ENCODE measurements at regions not wholly inside any gene's neighbourhood (a gene's known extent, or its start where the extent isn't known, plus 50 kb on each side); places are given as distances from the start of the nearest gene placed in this dataset.

DNA sequence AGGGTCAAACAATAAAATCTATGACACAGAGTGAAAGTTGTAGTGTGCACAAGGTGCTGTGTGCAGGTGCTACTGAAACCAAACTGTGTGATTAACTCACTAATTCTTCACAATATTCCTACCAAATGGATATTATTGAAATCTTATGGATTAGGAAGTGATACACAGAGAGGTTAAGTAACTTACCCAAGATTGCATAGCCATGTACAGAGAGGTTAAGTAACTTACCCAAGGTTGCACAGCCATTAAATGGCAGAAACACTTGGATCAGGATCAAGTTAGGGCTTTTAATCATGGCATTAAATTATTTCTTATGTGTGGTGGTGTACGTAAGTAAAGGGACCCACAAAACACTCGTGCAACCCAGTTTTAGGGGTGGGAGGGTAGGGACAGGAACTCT lies 771.4 kb downstream of the AACS start:
- no peaks in the 10 kb centered on the region for H3K27me3 ChIP-seq (ENCODE audit: insufficient read depth)
- no peak overlapping the region for H3K4me2 ChIP-seq
- no peak for DNase-seq (ENCODE audit: low spot score)
- no peak overlapping the region for H3K27ac ChIP-seq (ENCODE audit: low read depth)
- no peaks in the 10 kb centered on the region for H3K4me1 ChIP-seq (ENCODE audit: insufficient read depth)
- Mint-ChIP-seq H3K4me1 (no peaks in the 10 kb centered on the region), H3K36me3 (ENCODE audit: low read depth) (peaks cover 33% of the 10 kb centered on the region), H3K4me3 (no peak overlapping the region), H3K9me3 (peaks cover 93% of the 10 kb centered on the region), H3K27me3 (ENCODE audit: insufficient read depth, low read depth, poor library complexity) (peaks cover 4% of the 10 kb centered on the region), H3K27ac (no peak overlapping the region)
- no peak overlapping the region for H3K4me3 ChIP-seq
- ATAC-seq: no peak
- H2AFZ ChIP-seq: no peak overlapping the region
- H3F3A ChIP-seq (replicated peaks; ENCODE audit: low read depth): no peaks in the 10 kb centered on the region
- H3K36me3 ChIP-seq (ENCODE audit: insufficient read depth): peaks cover 3% of the 10 kb centered on the region; the same call in 1 of the 2 replicates
- H3K79me2 ChIP-seq (replicated peaks; ENCODE audit: insufficient read depth): no peaks in the 10 kb centered on the region
- H3K9me2 ChIP-seq (ENCODE audit: insufficient read depth): no peaks in the 10 kb centered on the region
- TF ChIP-seq ZNF331 (CRISPR knock-in tag; IDR thresholded peaks at IDR 0.05; ENCODE audit: low read depth) (no peak), EZH2phosphoT487 (IDR thresholded peaks at IDR 0.05; ENCODE audit: unreplicated experiment) (no peak), JUNB (IDR thresholded peaks at IDR 0.05; ENCODE audit: unreplicated experiment) (no peak), ZNF462 (CRISPR knock-in tag; IDR thresholded peaks at IDR 0.05) (no peak), EZH2 (IDR thresholded peaks at IDR 0.05; ENCODE audit: low read depth, unreplicated experiment) (no peak), NANOG (IDR thresholded peaks at IDR 0.05; ENCODE audit: borderline replicate concordance) (no peak), STAT1 (IDR thresholded peaks at IDR 0.05; ENCODE audit: unreplicated experiment) (no peak), CREB1 (CRISPR knock-in tag; IDR thresholded peaks at IDR 0.05; ENCODE audit: low read depth) (no peak), ZNF114 (CRISPR knock-in tag; IDR thresholded peaks at IDR 0.05) (no peak), POLR2AphosphoS5 (IDR thresholded peaks at IDR 0.05; ENCODE audit: low read depth) (no peak)
- TF ChIP-seq, protein P1, sequence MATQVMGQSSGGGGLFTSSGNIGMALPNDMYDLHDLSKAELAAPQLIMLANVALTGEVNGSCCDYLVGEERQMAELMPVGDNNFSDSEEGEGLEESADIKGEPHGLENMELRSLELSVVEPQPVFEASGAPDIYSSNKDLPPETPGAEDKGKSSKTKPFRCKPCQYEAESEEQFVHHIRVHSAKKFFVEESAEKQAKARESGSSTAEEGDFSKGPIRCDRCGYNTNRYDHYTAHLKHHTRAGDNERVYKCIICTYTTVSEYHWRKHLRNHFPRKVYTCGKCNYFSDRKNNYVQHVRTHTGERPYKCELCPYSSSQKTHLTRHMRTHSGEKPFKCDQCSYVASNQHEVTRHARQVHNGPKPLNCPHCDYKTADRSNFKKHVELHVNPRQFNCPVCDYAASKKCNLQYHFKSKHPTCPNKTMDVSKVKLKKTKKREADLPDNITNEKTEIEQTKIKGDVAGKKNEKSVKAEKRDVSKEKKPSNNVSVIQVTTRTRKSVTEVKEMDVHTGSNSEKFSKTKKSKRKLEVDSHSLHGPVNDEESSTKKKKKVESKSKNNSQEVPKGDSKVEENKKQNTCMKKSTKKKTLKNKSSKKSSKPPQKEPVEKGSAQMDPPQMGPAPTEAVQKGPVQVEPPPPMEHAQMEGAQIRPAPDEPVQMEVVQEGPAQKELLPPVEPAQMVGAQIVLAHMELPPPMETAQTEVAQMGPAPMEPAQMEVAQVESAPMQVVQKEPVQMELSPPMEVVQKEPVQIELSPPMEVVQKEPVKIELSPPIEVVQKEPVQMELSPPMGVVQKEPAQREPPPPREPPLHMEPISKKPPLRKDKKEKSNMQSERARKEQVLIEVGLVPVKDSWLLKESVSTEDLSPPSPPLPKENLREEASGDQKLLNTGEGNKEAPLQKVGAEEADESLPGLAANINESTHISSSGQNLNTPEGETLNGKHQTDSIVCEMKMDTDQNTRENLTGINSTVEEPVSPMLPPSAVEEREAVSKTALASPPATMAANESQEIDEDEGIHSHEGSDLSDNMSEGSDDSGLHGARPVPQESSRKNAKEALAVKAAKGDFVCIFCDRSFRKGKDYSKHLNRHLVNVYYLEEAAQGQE (IDR thresholded peaks at IDR 0.05; ENCODE audit: unreplicated experiment): no peak
- TF ChIP-seq, protein P2, sequence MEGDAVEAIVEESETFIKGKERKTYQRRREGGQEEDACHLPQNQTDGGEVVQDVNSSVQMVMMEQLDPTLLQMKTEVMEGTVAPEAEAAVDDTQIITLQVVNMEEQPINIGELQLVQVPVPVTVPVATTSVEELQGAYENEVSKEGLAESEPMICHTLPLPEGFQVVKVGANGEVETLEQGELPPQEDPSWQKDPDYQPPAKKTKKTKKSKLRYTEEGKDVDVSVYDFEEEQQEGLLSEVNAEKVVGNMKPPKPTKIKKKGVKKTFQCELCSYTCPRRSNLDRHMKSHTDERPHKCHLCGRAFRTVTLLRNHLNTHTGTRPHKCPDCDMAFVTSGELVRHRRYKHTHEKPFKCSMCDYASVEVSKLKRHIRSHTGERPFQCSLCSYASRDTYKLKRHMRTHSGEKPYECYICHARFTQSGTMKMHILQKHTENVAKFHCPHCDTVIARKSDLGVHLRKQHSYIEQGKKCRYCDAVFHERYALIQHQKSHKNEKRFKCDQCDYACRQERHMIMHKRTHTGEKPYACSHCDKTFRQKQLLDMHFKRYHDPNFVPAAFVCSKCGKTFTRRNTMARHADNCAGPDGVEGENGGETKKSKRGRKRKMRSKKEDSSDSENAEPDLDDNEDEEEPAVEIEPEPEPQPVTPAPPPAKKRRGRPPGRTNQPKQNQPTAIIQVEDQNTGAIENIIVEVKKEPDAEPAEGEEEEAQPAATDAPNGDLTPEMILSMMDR (conservative IDR thresholded peaks at IDR 0.05; ENCODE audit: low read depth in 2 of 2): no peak
- TF ChIP-seq, protein P3, sequence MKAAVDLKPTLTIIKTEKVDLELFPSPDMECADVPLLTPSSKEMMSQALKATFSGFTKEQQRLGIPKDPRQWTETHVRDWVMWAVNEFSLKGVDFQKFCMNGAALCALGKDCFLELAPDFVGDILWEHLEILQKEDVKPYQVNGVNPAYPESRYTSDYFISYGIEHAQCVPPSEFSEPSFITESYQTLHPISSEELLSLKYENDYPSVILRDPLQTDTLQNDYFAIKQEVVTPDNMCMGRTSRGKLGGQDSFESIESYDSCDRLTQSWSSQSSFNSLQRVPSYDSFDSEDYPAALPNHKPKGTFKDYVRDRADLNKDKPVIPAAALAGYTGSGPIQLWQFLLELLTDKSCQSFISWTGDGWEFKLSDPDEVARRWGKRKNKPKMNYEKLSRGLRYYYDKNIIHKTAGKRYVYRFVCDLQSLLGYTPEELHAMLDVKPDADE (IDR thresholded peaks at IDR 0.05): no peak
- H4K20me1 ChIP-seq (replicated peaks; ENCODE audit: insufficient read depth): no peaks in the 10 kb centered on the region
